GM23338 (cell line): ENCODE measurements at regions not wholly inside any gene's neighbourhood (a gene's known extent, or its start where the extent isn't known, plus 50 kb on each side); places are given as distances from the start of the nearest gene placed in this dataset.
"Not testable (repeated sequence)": the region's sequence is repeated elsewhere in the genome, so short reads cannot be mapped to it uniquely, and the experiment has no call there.

Experiments used
- ATAC-seq: fragments of 200-7000 bp; cut with Tn5 transposase; 3 replicates; pipeline ENCODE4 v1.9.1; 2020
- DNase-seq: peaks from one replicate; pipeline ENCODE4 v3.0.0-alpha.2; 2015; ENCODE audit warnings: low spot score
- H2AFZ ChIP-seq: fragments of 200-600 bp; sonication (generic); 2 replicates; pipeline ENCODE4 v1.8.0; 2016; ENCODE audit warnings: antibody characterized with exemption, mild to moderate bottlenecking, moderate library complexity
- H3F3A ChIP-seq: fragments of 200-600 bp; sonication (generic); replicated peaks from 2 replicates; pipeline ENCODE4 v1.8.0; 2017; ENCODE audit warnings: antibody characterized with exemption, mixed run types, low read depth
- H3K27ac ChIP-seq: fragments of 200-600 bp; sonication (generic); 2 replicates; pipeline ENCODE4 v1.6.1; 2016; ENCODE audit warnings: low read depth
- H3K27me3 ChIP-seq: fragments of 200-600 bp; sonication (generic); 2 replicates; pipeline ENCODE4 v1.8.0; 2016; ENCODE audit warnings: mild to moderate bottlenecking, mixed run types, moderate library complexity; ENCODE audit not compliant: insufficient read depth
- H3K36me3 ChIP-seq: fragments of 200-600 bp; sonication (generic); 2 replicates; pipeline ENCODE4 v1.8.0; 2016; ENCODE audit warnings: mild to moderate bottlenecking; ENCODE audit not compliant: insufficient read depth
- H3K4me1 ChIP-seq: fragments of 200-600 bp; sonication (generic); 2 replicates; pipeline ENCODE4 v1.8.0; 2016; ENCODE audit warnings: mild to moderate bottlenecking, moderate library complexity; ENCODE audit not compliant: insufficient read depth
- H3K4me2 ChIP-seq: fragments of 200-600 bp; sonication (generic); 2 replicates; pipeline ENCODE4 v1.7.1; 2017; ENCODE audit warnings: mixed run types
- H3K4me3 ChIP-seq: fragments of 200-600 bp; sonication (generic); 2 replicates; pipeline ENCODE4 v1.6.1; 2016; ENCODE audit warnings: mixed run types
- H3K79me2 ChIP-seq: fragments of 200-600 bp; sonication (generic); replicated peaks from 2 replicates; pipeline ENCODE4 v1.8.0; 2017; ENCODE audit warnings: mild to moderate bottlenecking; ENCODE audit not compliant: insufficient read depth
- H3K9me2 ChIP-seq: fragments of 200-600 bp; sonication (generic); 2 replicates; pipeline ENCODE4 v1.8.0; 2017; ENCODE audit not compliant: insufficient read depth
- H4K20me1 ChIP-seq: fragments of 200-600 bp; sonication (generic); replicated peaks from 2 replicates; pipeline ENCODE4 v1.8.0; 2017; ENCODE audit warnings: mild to moderate bottlenecking; ENCODE audit not compliant: insufficient read depth
- H3K27ac Mint-ChIP-seq: 2 replicates; pipeline ENCODE4 v1.8.0; 2020; ENCODE audit warnings: inconsistent platforms, mild to moderate bottlenecking, moderate library complexity, mixed read lengths
- H3K27me3 Mint-ChIP-seq: 3 replicates; pipeline ENCODE4 v1.8.0; 2022; ENCODE audit warnings: low read depth, mild to moderate bottlenecking, moderate library complexity, mixed read lengths, inconsistent platforms; ENCODE audit not compliant: insufficient read depth, poor library complexity
- H3K36me3 Mint-ChIP-seq: 3 replicates; pipeline ENCODE4 v1.8.0; 2021; ENCODE audit warnings: low read depth, mild to moderate bottlenecking, inconsistent platforms, moderate library complexity, mixed read lengths
- H3K4me1 Mint-ChIP-seq: 3 replicates; pipeline ENCODE4 v1.8.0; 2020; ENCODE audit warnings: mild to moderate bottlenecking, inconsistent platforms, mixed read lengths
- H3K4me3 Mint-ChIP-seq: 3 replicates; pipeline ENCODE4 v1.8.0; 2021; ENCODE audit warnings: moderate library complexity, mild to moderate bottlenecking, inconsistent platforms, mixed read lengths
- H3K9me3 Mint-ChIP-seq: 3 replicates; pipeline ENCODE4 v1.8.0; 2020; ENCODE audit warnings: moderate library complexity, mild to moderate bottlenecking, inconsistent platforms, mixed read lengths
- CREB1 ChIP-seq: fragments of 250-450 bp; sonication (Bioruptor Pico); IDR thresholded peaks from 2 replicates; pipeline ENCODE4 v1.5.0; 2020; ENCODE audit warnings: low read depth, mild to moderate bottlenecking, moderate library complexity
- EZH2phosphoT487 ChIP-seq: fragments of 200-600 bp; sonication (generic); IDR thresholded peaks from one replicate; pipeline ENCODE4 v1.8.1; 2018; ENCODE audit warnings: antibody characterized with exemption; ENCODE audit not compliant: unreplicated experiment
- JUNB ChIP-seq: IDR thresholded peaks from one replicate; pipeline ENCODE4 v1.6.1; 2016; ENCODE audit warnings: antibody characterized with exemption; ENCODE audit not compliant: unreplicated experiment
- NANOG ChIP-seq: IDR thresholded peaks from 2 replicates; pipeline ENCODE4 v1.6.1; 2016; ENCODE audit warnings: antibody characterized with exemption, borderline replicate concordance
- POLR2AphosphoS5 ChIP-seq: IDR thresholded peaks from 2 replicates; pipeline ENCODE4 v1.6.1; 2016; ENCODE audit warnings: antibody characterized with exemption, low read depth
- STAT1 ChIP-seq: IDR thresholded peaks from one replicate; pipeline ENCODE4 v1.6.1; 2016; ENCODE audit warnings: antibody characterized with exemption; ENCODE audit not compliant: unreplicated experiment
- ZNF331 ChIP-seq: fragments of 250-450 bp; sonication (Bioruptor Pico); IDR thresholded peaks from 2 replicates; pipeline ENCODE4 v1.5.0; 2020; ENCODE audit warnings: low read depth, mild to moderate bottlenecking, moderate library complexity
- TF ChIP-seq, protein P1 (sequence below): IDR thresholded peaks from 2 replicates; pipeline ENCODE4 v1.6.1; 2016; ENCODE audit warnings: antibody characterized with exemption
- TF ChIP-seq, protein P2 (sequence below), 2 experiments: fragments of 200-600 bp in 1 of 2; sonication (generic) in 1 of 2; conservative IDR thresholded peaks; 2 replicates each; pipeline versions ENCODE4 v1.5.1 to v1.6.1; 2016 to 2017; ENCODE audit warnings: antibody characterized with exemption in 2 of 2, low read depth in 2 of 2, mild to moderate bottlenecking in 2 of 2, moderate library complexity in 1 of 2
- TF ChIP-seq, protein P3 (sequence below): IDR thresholded peaks from one replicate; pipeline ENCODE4 v1.6.1; 2018; ENCODE audit warnings: antibody characterized with exemption; ENCODE audit not compliant: unreplicated experiment

DNA sequence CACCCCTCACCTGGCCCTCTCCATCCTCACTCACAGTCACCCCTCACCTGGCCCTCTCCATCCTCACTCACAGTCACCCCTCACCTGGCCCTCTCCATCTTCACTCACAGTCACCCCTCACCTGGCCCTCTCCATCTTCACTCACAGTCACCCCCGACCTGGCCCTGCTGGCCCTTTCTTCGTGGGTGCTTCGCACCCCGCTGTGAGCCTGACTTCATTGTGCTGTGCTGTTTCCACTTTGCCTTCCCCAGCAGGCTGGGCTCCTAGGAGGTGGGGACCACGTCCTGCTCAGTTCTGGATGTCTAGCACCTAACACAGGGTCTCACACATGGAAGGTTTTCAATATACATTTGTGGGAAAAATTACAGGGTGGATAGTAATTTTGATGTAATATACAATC lies 56.5 kb downstream of the RBFOX3 start:
- H3K9me3 Mint-ChIP-seq = peaks cover 24% of the 10 kb centered on the region; the same call in 2 of the 3 replicates

DNA sequence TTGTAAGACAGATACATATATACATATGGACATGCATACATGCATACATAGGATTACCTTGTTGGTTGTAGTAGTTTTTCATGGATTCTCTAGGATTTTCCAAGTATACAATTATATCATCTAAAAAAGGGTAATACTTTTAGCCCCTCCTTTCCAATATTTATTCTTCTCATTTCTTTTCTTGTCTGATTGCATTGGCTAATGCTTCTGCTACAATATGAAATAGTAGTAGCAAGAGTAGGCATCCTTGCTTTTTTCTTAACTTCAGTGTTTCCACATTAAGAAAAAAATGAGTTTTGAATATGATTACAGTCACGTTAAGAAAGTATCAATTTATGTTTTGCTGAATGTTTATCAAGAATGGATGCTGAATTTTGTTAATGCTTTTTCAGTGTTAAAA lies 58.0 kb downstream of the RBFOX3 start:
- ATAC-seq (no peak), DNase-seq (no peak)
- Mint-ChIP-seq H3K27ac (no peak overlapping the region), H3K36me3 (no peaks in the 10 kb centered on the region; the same call in 1 of the 3 replicates), H3K27me3 (peaks cover 9% of the 10 kb centered on the region), H3K4me3 (no peak overlapping the region), H3K9me3 (peaks cover 24% of the 10 kb centered on the region; the same call in 2 of the 3 replicates), H3K4me1 (peaks cover 12% of the 10 kb centered on the region)
- H3K36me3 ChIP-seq = no peaks in the 10 kb centered on the region
- no peaks in the 10 kb centered on the region for H4K20me1 ChIP-seq
- no peaks in the 10 kb centered on the region for H3K9me2 ChIP-seq
- H3K4me1 ChIP-seq = no peaks in the 10 kb centered on the region
- H3K27me3 ChIP-seq = no peaks in the 10 kb centered on the region
- no peak overlapping the region for H3K4me3 ChIP-seq
- no peaks in the 10 kb centered on the region for H3K79me2 ChIP-seq
- H3F3A ChIP-seq = no peaks in the 10 kb centered on the region
- H3K4me2 ChIP-seq = no peak overlapping the region
- H2AFZ ChIP-seq = no peak overlapping the region
- no peak overlapping the region for H3K27ac ChIP-seq
- TF ChIP-seq, protein P1, sequence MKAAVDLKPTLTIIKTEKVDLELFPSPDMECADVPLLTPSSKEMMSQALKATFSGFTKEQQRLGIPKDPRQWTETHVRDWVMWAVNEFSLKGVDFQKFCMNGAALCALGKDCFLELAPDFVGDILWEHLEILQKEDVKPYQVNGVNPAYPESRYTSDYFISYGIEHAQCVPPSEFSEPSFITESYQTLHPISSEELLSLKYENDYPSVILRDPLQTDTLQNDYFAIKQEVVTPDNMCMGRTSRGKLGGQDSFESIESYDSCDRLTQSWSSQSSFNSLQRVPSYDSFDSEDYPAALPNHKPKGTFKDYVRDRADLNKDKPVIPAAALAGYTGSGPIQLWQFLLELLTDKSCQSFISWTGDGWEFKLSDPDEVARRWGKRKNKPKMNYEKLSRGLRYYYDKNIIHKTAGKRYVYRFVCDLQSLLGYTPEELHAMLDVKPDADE = no peak
- TF ChIP-seq, protein P2, sequence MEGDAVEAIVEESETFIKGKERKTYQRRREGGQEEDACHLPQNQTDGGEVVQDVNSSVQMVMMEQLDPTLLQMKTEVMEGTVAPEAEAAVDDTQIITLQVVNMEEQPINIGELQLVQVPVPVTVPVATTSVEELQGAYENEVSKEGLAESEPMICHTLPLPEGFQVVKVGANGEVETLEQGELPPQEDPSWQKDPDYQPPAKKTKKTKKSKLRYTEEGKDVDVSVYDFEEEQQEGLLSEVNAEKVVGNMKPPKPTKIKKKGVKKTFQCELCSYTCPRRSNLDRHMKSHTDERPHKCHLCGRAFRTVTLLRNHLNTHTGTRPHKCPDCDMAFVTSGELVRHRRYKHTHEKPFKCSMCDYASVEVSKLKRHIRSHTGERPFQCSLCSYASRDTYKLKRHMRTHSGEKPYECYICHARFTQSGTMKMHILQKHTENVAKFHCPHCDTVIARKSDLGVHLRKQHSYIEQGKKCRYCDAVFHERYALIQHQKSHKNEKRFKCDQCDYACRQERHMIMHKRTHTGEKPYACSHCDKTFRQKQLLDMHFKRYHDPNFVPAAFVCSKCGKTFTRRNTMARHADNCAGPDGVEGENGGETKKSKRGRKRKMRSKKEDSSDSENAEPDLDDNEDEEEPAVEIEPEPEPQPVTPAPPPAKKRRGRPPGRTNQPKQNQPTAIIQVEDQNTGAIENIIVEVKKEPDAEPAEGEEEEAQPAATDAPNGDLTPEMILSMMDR (conservative IDR thresholded peaks at IDR 0.05; ENCODE audit: low read depth in 2 of 2) = no peak
- TF ChIP-seq POLR2AphosphoS5 (no peak), CREB1 (CRISPR knock-in tag) (no peak), ZNF331 (no peak), JUNB (no peak), NANOG (no peak), STAT1 (no peak), EZH2phosphoT487 (no peak)
- TF ChIP-seq, protein P3, sequence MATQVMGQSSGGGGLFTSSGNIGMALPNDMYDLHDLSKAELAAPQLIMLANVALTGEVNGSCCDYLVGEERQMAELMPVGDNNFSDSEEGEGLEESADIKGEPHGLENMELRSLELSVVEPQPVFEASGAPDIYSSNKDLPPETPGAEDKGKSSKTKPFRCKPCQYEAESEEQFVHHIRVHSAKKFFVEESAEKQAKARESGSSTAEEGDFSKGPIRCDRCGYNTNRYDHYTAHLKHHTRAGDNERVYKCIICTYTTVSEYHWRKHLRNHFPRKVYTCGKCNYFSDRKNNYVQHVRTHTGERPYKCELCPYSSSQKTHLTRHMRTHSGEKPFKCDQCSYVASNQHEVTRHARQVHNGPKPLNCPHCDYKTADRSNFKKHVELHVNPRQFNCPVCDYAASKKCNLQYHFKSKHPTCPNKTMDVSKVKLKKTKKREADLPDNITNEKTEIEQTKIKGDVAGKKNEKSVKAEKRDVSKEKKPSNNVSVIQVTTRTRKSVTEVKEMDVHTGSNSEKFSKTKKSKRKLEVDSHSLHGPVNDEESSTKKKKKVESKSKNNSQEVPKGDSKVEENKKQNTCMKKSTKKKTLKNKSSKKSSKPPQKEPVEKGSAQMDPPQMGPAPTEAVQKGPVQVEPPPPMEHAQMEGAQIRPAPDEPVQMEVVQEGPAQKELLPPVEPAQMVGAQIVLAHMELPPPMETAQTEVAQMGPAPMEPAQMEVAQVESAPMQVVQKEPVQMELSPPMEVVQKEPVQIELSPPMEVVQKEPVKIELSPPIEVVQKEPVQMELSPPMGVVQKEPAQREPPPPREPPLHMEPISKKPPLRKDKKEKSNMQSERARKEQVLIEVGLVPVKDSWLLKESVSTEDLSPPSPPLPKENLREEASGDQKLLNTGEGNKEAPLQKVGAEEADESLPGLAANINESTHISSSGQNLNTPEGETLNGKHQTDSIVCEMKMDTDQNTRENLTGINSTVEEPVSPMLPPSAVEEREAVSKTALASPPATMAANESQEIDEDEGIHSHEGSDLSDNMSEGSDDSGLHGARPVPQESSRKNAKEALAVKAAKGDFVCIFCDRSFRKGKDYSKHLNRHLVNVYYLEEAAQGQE = no peak

More for the DNA sequence above, 56.5 kb downstream of the RBFOX3 start:
- not testable (repeated sequence) for H2AFZ ChIP-seq, H3K27ac ChIP-seq, H3K79me2 ChIP-seq, H3K27me3 Mint-ChIP-seq, H3K4me1 Mint-ChIP-seq, H3K36me3 Mint-ChIP-seq, H3K4me3 Mint-ChIP-seq, H3K4me3 ChIP-seq, H3K36me3 ChIP-seq, DNase-seq, H4K20me1 ChIP-seq, H3K27ac Mint-ChIP-seq, H3K9me2 ChIP-seq, ATAC-seq, H3K27me3 ChIP-seq, H3K4me1 ChIP-seq, H3F3A ChIP-seq, H3K4me2 ChIP-seq
